ENCODE measurements at regions not wholly inside any gene's neighbourhood (a gene's known extent, or its start where the extent isn't known, plus 50 kb on each side); places are given as distances from the start of the nearest gene placed in this dataset.

DNA sequence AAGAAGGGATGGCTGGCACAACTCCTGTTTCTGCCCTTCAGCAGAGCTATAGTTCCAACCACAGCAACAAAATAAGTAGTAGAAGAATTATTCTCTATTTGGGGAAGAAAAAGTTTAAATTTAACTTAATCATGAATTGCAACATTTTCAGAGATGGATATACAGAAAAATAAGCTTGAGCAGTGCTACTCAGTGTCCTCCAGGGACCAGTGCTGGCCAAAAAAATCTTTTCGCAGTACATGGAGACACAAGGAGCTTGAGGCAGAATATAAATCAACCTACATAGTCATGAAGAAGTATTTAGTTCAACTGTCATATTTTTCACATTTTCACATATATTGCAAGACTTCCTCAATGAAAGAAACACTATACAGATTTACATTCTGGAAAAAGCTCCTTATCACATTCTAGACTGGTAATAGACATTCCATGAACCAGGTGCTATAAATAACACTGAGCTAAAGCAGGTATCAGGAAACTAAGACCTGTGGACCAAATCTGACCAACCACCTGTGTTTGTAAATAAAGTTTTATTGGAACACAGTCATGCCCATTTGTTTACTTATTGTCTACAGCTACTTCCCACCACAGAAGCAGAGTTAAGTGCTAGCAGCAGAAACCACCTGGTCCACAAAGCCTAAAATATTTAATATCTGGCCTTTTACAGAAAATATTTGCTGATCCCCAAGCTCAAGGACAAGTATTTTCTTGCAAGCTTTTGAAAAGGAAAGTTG, 101.9 kb downstream of the RGS21 start:
- no peaks in the 10 kb centered on the region for H3K4me1 Mint-ChIP-seq (ENCODE audit: low read depth)
- no peaks in the 10 kb centered on the region for H3K27me3 Mint-ChIP-seq
- H3K27ac Mint-ChIP-seq = no peak overlapping the region
- no peaks in the 10 kb centered on the region for H3K36me3 Mint-ChIP-seq (ENCODE audit: low read depth)
- no peak overlapping the region for H3K4me3 Mint-ChIP-seq
- H3K9me3 Mint-ChIP-seq = no peaks in the 10 kb centered on the region

DNA sequence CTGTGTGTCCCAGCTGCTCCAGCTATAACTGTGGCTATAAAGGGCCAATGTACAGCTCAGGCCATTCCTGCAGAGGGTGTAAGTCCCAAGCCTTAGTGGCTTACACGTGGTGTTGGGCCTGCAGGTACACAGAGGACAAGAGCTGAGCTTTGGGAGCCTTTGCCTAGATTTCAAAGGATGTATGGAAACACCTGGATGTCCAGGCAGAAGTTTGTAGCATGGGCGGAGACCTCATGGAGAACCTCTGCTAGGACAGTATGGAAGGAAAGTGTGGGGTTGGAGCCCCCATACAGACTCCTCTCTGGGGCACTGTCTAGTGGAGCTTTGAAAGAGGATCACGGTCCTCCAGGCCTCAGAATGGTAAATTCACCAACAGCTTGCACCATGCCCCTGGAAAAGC, 113.9 kb downstream of the RGS21 start:
- Mint-ChIP-seq H3K4me3 (no peak overlapping the region), H3K4me1 (ENCODE audit: low read depth) (no peaks in the 10 kb centered on the region), H3K27ac (no peak overlapping the region), H3K36me3 (ENCODE audit: low read depth) (no peaks in the 10 kb centered on the region), H3K9me3 (peaks cover 6% of the 10 kb centered on the region), H3K27me3 (peaks cover 10% of the 10 kb centered on the region)

DNA sequence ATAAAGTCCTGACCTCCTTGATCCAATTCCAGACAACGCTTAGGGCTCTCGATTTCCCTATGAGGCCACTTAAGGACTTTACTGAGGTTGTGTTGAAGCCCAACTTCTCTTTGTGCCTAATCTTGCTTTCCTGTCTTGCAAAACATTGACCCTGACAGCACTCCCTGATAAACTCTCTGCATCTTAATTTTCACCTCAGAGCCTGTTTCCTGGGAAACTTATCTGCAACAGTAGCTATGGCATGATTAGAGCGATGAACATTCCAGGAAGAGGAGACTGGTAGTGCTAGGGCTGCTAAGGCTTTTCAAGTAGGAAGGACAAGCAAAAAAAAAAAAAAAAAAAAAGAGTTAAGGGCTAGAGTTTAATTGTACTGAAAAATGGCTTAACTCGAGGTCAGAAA, 118.9 kb downstream of the RGS21 start:
- Mint-ChIP-seq H3K9me3 (no peaks in the 10 kb centered on the region), H3K4me3 (no peak overlapping the region), H3K27me3 (peaks cover 10% of the 10 kb centered on the region), H3K36me3 (ENCODE audit: low read depth) (no peaks in the 10 kb centered on the region), H3K27ac (no peak overlapping the region), H3K4me1 (ENCODE audit: low read depth) (no peaks in the 10 kb centered on the region)

DNA sequence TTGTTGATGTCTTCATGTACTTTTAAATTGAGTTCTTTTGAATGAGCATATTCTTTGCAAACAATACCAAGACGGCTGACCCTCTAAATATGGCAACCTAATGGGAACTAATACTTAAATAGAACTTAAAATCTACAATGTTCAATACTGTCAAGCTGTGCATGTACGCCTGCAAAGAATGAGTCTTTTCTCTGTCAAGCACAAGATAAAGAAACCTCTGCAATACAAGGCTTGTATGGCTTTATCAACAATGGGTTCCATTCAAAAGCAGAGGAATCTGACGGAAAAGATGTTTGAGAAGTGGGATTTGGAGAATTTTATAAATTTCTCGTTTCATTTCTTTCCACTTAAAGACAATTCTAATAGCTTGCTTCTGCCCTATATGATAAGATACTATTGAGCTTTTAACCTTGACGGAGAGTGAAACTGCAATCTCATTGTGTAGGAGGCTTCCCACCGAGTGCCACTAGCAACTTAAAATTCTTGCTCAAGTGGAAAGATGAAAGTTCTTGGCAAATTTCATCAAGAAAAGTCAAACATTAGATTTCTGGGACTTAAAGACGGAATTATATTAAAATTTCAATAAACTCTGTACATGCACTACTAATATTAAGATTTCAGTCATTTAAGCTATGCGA, 119.8 kb downstream of the RGS21 start:
- H3K9me3 Mint-ChIP-seq = no peaks in the 10 kb centered on the region

DNA sequence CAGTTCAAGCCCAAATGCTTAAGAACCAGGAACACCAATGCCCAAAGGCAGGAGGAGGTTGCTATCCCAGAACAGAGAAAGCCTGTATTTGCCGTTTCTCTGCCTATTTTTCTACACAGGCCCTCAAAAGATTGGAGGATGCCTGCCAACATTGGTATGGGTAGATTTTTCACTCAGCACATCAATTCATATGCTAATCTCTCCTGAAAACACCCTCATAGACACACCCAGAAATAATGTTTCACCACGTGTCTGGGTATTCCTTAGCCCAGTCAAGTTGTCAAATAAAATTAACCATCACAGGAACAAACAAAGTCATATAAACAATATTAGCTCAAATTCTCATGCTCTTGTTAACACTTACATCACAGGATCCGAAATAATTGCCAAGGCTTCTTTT, 121.9 kb downstream of the RGS21 start:
- H3K4me1 Mint-ChIP-seq (ENCODE audit: low read depth) = no peaks in the 10 kb centered on the region
- H3K36me3 Mint-ChIP-seq (ENCODE audit: low read depth) = no peaks in the 10 kb centered on the region
- no peaks in the 10 kb centered on the region for H3K9me3 Mint-ChIP-seq

More for the DNA sequence above, 119.8 kb downstream of the RGS21 start:
- H3K27ac Mint-ChIP-seq = no peak overlapping the region
- H3K4me1 Mint-ChIP-seq (ENCODE audit: low read depth) = no peaks in the 10 kb centered on the region
- H3K4me3 Mint-ChIP-seq = no peak overlapping the region
- H3K36me3 Mint-ChIP-seq (ENCODE audit: low read depth) = no peaks in the 10 kb centered on the region
- peaks cover 10% of the 10 kb centered on the region for H3K27me3 Mint-ChIP-seq

DNA sequence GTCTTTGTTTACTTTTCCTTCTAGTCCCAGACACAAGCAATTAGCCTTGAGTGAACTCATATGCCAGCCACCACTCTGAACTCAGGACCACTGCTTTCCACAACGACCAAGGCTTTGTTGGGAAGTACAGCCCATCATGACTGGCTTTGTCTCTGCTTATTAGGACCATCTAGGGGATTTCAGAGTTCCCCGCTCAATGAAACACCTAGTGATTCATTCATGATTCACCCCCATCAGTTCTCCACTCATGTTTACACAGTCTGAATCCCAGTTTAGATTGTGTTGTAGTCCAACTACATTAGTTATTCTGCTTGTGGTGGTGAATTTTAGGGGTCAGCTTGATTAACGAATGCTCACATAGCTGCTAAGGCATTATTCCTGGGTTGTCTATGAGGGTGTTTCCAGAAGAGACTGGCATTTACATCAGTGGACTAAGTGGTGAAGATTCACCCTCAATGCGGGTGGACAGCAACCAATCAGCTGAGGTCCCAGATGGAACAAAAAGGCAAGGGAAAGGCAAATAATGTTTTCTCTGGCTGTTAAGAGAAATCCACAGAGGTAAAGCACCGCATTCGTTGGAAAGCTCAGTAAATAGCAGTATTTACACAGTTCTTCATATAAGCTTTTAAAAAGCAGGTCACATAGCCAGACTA, 122.7 kb downstream of the RGS21 start:
- Mint-ChIP-seq H3K4me1 (ENCODE audit: low read depth) (no peaks in the 10 kb centered on the region), H3K27ac (no peak overlapping the region), H3K27me3 (peaks cover 2% of the 10 kb centered on the region), H3K9me3 (no peaks in the 10 kb centered on the region), H3K36me3 (ENCODE audit: low read depth) (no peaks in the 10 kb centered on the region), H3K4me3 (no peak overlapping the region)

More for the DNA sequence above, 121.9 kb downstream of the RGS21 start:
- H3K27me3 Mint-ChIP-seq = peaks cover 4% of the 10 kb centered on the region
- no peak overlapping the region for H3K4me3 Mint-ChIP-seq
- no peak overlapping the region for H3K27ac Mint-ChIP-seq

DNA sequence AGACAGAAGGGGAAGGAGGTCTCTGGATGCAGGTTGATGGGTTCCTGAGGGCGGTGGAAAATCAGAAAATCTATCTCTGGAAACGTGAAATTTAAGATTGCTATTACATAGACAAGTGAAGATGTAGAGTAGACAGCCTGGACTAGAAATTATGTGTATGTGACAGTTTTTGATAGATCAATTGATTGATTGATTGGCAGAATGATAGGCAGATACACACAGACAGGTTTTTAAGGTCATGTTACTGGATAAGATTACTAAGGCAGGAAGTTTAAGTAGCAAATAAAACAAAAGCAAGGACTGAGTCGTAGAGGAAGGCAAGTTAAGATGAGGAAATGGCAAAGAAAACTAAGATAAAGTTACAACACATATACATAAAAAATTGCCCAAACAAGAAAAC, 124.7 kb downstream of the RGS21 start:
- H3K9me3 Mint-ChIP-seq = no peaks in the 10 kb centered on the region
- H3K27me3 Mint-ChIP-seq = no peaks in the 10 kb centered on the region
- H3K27ac Mint-ChIP-seq = no peak overlapping the region
- H3K4me1 Mint-ChIP-seq (ENCODE audit: low read depth) = no peaks in the 10 kb centered on the region
- no peak overlapping the region for H3K4me3 Mint-ChIP-seq
- no peaks in the 10 kb centered on the region for H3K36me3 Mint-ChIP-seq (ENCODE audit: low read depth)

DNA sequence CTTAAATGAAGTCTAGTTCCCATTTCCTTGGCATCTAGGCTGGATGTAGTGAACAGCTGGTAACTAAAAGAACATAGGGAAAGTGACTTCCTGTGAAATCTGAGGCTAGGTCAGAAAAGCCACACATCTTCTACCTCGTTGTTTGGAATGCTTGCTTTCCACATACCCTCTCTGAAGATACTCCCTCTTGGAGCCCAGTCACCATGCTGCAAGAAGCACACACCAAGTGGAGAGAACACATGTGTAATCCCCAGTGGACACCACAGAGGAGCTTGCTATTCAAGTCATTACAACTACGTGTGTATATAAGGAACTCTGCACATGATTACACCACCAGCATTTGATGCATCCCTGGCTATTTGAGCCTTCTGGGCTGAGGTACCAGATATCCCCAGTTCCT, 125.9 kb downstream of the RGS21 start:
- no peaks in the 10 kb centered on the region for H3K4me1 Mint-ChIP-seq (ENCODE audit: low read depth)
- no peaks in the 10 kb centered on the region for H3K9me3 Mint-ChIP-seq
- no peak overlapping the region for H3K27ac Mint-ChIP-seq
- no peaks in the 10 kb centered on the region for H3K27me3 Mint-ChIP-seq
- no peak overlapping the region for H3K4me3 Mint-ChIP-seq
- H3K36me3 Mint-ChIP-seq (ENCODE audit: low read depth) = no peaks in the 10 kb centered on the region

DNA sequence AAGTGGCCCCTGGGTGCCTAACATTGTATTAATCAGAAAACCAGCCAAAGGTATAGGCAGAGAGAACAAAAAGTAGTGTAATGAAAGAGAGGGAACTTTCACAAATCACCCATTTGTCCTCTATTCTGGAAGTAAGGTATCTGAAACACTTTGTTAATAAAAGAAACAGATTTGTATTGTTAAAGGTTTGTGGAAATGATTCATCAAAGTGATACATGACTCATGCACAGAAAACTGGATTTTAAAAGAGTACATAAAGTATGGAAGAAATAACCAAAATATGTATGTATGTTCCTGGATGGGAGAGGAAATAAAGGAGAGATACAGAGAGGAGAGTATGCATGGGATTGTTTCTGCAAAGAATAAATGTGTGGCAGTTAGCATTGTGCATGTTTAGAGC, 126.8 kb downstream of the RGS21 start:
- Mint-ChIP-seq H3K9me3 (no peaks in the 10 kb centered on the region), H3K4me1 (ENCODE audit: low read depth) (no peaks in the 10 kb centered on the region), H3K4me3 (no peak overlapping the region), H3K27me3 (no peaks in the 10 kb centered on the region), H3K36me3 (ENCODE audit: low read depth) (no peaks in the 10 kb centered on the region), H3K27ac (no peak overlapping the region)

DNA sequence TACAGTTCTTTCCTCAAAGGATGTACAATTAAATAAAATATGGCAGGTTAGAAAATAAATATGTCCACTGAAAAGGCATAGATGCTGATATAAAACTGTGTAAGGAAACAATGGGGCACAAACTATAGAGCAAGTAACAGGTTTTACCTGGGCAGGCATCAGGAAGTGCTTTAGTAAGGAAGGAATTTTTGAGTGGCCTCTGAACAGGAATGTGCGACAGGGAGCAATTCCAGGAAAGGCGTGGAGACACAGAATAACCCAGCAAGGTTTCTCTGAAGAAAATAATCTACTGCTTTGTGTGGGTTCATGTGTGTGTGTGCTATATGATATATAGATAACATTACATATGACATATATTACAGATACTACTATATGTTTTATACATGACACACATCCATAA, 128.4 kb downstream of the RGS21 start:
- Mint-ChIP-seq H3K4me1 (ENCODE audit: low read depth) (no peaks in the 10 kb centered on the region), H3K4me3 (no peak overlapping the region), H3K27me3 (peaks cover 5% of the 10 kb centered on the region), H3K27ac (no peak overlapping the region), H3K36me3 (ENCODE audit: low read depth) (no peaks in the 10 kb centered on the region), H3K9me3 (no peaks in the 10 kb centered on the region)

DNA sequence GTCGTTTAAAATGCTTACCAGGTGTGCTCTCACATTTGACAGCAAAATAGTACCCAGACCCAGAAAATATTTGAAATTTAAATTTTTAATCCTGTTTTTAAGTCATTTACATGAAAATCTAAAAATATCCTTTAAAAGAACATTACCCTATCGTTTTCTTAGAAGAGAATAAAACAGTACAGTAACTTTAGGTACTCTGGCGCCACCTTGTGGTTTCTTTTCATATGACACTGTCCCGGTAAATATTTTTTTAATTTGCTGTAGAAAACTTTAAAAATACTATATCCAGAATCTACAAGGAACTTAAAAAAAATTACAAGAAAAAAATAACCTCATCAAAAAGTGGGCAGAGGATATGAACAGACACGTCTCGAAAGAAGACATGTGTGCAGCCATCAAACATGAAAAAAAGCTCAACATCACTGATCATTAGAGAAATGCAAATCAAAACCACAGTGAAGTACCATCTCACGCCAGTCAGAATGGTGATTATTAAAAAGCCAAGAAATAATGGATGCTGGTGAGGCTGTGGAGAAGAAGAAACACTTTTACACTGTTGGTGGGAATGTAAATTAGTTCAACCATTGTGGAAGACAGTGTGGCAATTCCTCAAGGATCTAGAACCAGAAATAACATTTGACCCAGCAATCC, 129.2 kb downstream of the RGS21 start:
- Mint-ChIP-seq H3K4me1 (ENCODE audit: low read depth) (no peaks in the 10 kb centered on the region), H3K9me3 (no peaks in the 10 kb centered on the region), H3K27ac (no peak overlapping the region), H3K4me3 (no peak overlapping the region), H3K27me3 (peaks cover 5% of the 10 kb centered on the region), H3K36me3 (ENCODE audit: low read depth) (no peaks in the 10 kb centered on the region)

DNA sequence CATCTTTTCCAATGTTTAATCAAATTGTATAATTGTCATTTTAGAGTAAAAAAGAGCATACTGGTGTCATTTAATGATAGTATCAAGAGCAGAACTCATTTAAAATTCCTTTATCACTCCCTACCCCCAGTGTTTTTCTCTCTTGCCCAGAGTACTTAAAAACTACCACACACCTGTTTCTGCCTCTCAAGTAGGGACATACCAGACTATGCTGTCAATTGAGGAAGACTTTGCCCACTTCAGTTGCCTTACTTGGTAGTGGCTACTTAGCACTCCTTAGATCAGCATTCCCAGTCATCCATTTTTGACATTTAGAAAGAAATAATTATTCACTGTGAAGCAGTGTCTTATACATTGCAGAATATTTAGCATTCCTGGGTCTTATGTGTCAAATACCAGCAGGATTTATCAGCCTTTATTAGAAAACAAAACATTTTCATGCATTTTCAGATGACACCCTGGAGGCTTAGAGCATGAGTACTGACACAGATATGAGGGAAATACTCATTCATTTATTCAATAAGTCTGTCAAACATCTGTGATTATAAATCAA, 127.5 kb upstream of the RGS1 start:
- Mint-ChIP-seq H3K27ac (no peak overlapping the region), H3K9me3 (no peaks in the 10 kb centered on the region), H3K4me1 (ENCODE audit: low read depth) (no peaks in the 10 kb centered on the region), H3K4me3 (no peak overlapping the region), H3K27me3 (peaks cover 5% of the 10 kb centered on the region), H3K36me3 (ENCODE audit: low read depth) (no peaks in the 10 kb centered on the region)

DNA sequence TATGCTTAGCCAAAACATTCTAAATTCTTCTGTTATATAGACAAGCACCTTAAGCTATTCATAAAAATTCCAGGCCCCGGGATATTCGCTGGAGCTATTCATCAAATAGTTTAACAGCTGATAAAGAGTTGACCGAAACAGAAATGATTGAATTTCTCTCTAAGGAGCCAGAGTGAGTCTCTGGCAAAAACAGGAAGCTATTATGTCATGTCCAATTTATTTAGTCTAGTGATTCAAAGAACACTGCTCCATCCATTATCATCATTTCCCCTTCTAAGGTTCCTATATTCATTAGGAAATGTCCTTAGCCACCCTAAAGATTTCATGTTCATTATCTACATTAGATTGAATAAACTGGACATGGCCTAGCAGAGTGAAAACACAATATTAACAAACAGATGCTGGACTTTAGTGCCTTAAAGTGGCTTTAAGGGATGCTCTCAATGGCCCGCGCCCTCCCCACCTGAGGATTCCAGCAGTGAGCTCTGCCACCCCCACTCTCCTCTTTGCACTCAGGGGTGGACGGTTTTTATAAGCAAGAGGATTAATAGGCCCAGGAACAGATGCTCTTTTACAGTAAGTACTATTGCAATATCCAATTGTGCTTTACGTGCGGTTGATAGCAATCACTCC, 122.1 kb upstream of the RGS1 start:
- H3K9me3 Mint-ChIP-seq = no peaks in the 10 kb centered on the region

DNA sequence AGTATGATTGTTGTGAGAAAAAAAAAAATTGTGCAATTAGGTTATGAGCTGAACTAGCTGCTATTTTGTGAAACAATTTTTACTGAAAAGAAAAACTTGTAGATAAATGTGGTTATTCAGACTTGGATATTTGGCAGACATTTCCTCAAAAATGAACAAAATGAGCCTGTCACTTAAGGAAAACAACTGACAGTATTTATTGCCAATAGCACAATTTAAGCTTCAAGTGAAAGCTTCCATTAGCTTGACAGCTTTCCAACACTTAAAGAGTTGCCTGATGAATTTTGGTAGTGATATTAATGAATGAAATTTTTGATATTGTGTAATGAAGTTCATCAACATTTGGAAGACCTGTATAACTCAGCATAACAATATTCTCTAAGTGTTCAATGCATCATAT, 116.1 kb upstream of the RGS1 start:
- Mint-ChIP-seq H3K36me3 (ENCODE audit: low read depth) (no peaks in the 10 kb centered on the region), H3K27ac (no peak overlapping the region), H3K27me3 (peaks cover 21% of the 10 kb centered on the region), H3K4me3 (no peak overlapping the region), H3K9me3 (no peaks in the 10 kb centered on the region), H3K4me1 (ENCODE audit: low read depth) (no peaks in the 10 kb centered on the region)

More for the DNA sequence above, 122.1 kb upstream of the RGS1 start:
- no peaks in the 10 kb centered on the region for H3K36me3 Mint-ChIP-seq (ENCODE audit: low read depth)
- peaks cover 13% of the 10 kb centered on the region for H3K27me3 Mint-ChIP-seq
- H3K27ac Mint-ChIP-seq = no peak overlapping the region
- H3K4me1 Mint-ChIP-seq (ENCODE audit: low read depth) = no peaks in the 10 kb centered on the region
- no peak overlapping the region for H3K4me3 Mint-ChIP-seq
